Stimulated activated CD4-positive, alpha-beta T cell treated with anti-CD3 and anti-CD28 coated beads, Interleukin-2, amount 100 ng/mL, for 24 hours (primary cell): ENCODE measurements at regions not wholly inside any gene's neighbourhood (a gene's known extent, or its start where the extent isn't known, plus 50 kb on each side); places are given as distances from the start of the nearest gene placed in this dataset.

ENCODE experiments used
- DNase-seq, 2 donors: peaks; one replicate each; pipeline ENCODE4 v3.0.0-alpha.2; 2020

- no peak for DNase-seq
These were observed 531.9 kb downstream of the XIRP2 start for GRCh38 chr2:167420211-167420610.

GRCh38 chr2:167415068-167415467, 526.8 kb downstream of the XIRP2 start:
- no peak for DNase-seq

GRCh38 chr2:167411367-167411766, 523.1 kb downstream of the XIRP2 start:
- DNase-seq, result no peak

GRCh38 chr2:167406558-167406957, 518.3 kb downstream of the XIRP2 start:
- DNase-seq, result no peak

- DNase-seq, result no peak
These were observed 516.5 kb downstream of the XIRP2 start for GRCh38 chr2:167404627-167405284.

- DNase-seq, result no peak
These were observed 513.0 kb downstream of the XIRP2 start for GRCh38 chr2:167401309-167401708.

- no peak for DNase-seq
These were observed 512.3 kb downstream of the XIRP2 start for GRCh38 chr2:167400546-167400945.

GRCh38 chr2:167398873-167399272, 510.6 kb downstream of the XIRP2 start:
- DNase-seq, result no peak

GRCh38 chr2:167388901-167389300, 500.6 kb downstream of the XIRP2 start:
- DNase-seq, result no peak

- DNase-seq, result no peak
These were observed 500.2 kb downstream of the XIRP2 start for GRCh38 chr2:167388497-167388896.

GRCh38 chr2:167386694-167387093, 498.4 kb downstream of the XIRP2 start:
- DNase-seq, result no peak

GRCh38 chr2:167383610-167384194, 495.4 kb downstream of the XIRP2 start:
- DNase-seq, result no peak

- no peak for DNase-seq
These were observed 493.1 kb downstream of the XIRP2 start for GRCh38 chr2:167381349-167381748.

GRCh38 chr2:167380555-167380954, 492.3 kb downstream of the XIRP2 start:
- DNase-seq, result no peak

- DNase-seq, result no peak
These were observed 491.8 kb downstream of the XIRP2 start for GRCh38 chr2:167380094-167380493.

GRCh38 chr2:167369083-167369482, 480.8 kb downstream of the XIRP2 start:
- no peak for DNase-seq

- DNase-seq, result no peak
These were observed 480.1 kb downstream of the XIRP2 start for GRCh38 chr2:167368371-167368770.

GRCh38 chr2:167365216-167365615, 476.9 kb downstream of the XIRP2 start:
- DNase-seq, result no peak

GRCh38 chr2:167361426-167361825, 473.1 kb downstream of the XIRP2 start:
- DNase-seq, result no peak

GRCh38 chr2:167355821-167356220, 467.5 kb downstream of the XIRP2 start:
- no peak for DNase-seq

- no peak for DNase-seq
These were observed 465.5 kb downstream of the XIRP2 start for GRCh38 chr2:167353605-167354280.

GRCh38 chr2:167345559-167345958, 457.3 kb downstream of the XIRP2 start:
- DNase-seq, result no peak

- no peak for DNase-seq
These were observed 454.5 kb downstream of the XIRP2 start for GRCh38 chr2:167342769-167343168.

GRCh38 chr2:167340322-167340721, 452.0 kb downstream of the XIRP2 start:
- DNase-seq, result no peak
